HEK293 (cell line): ENCODE measurements at regions not wholly inside any gene's neighbourhood (a gene's known extent, or its start where the extent isn't known, plus 50 kb on each side); places are given as distances from the start of the nearest gene placed in this dataset.

Source experiments
- ZBTB17 ChIP-seq: fragments of 450-650 bp; formaldehyde crosslinking; IDR thresholded peaks from 2 replicates; pipeline ENCODE4 v1.5.1; 2016; ENCODE audit warnings: missing biosample characterization, missing genetic modification characterization
- ZBTB48 ChIP-seq: fragments of 450-650 bp; formaldehyde crosslinking; IDR thresholded peaks from 2 replicates; pipeline ENCODE4 v1.5.1; 2016; ENCODE audit warnings: missing biosample characterization, missing genetic modification characterization
- ZBTB8A ChIP-seq: fragments of 450-650 bp; formaldehyde crosslinking; IDR thresholded peaks from 2 replicates; pipeline ENCODE4 v1.5.1; 2016; ENCODE audit warnings: missing biosample characterization, missing genetic modification characterization
- ZNF558 ChIP-seq: fragments of 450-650 bp; formaldehyde crosslinking; IDR thresholded peaks from 2 replicates; pipeline ENCODE4 v1.5.1; 2016; ENCODE audit warnings: missing biosample characterization, missing genetic modification characterization
- ZSCAN23 ChIP-seq: fragments of 450-650 bp; formaldehyde crosslinking; IDR thresholded peaks from 2 replicates; pipeline ENCODE4 v1.5.1; 2016; ENCODE audit warnings: missing biosample characterization, missing genetic modification characterization
- ZSCAN30 ChIP-seq: fragments of 450-650 bp; IDR thresholded peaks from 2 replicates; pipeline ENCODE4 v1.5.1; 2018; ENCODE audit warnings: missing biosample characterization, mild to moderate bottlenecking, missing genetic modification characterization, moderate library complexity
- TF ChIP-seq, protein P1 (sequence below): fragments of 450-650 bp; formaldehyde crosslinking; IDR thresholded peaks from 2 replicates; pipeline ENCODE4 v1.5.1; 2016; ENCODE audit warnings: missing biosample characterization, missing genetic modification characterization
- TF ChIP-seq, protein P2 (sequence below): fragments of 450-650 bp; formaldehyde crosslinking; IDR thresholded peaks from 2 replicates; pipeline ENCODE4 v1.5.1; 2016; ENCODE audit warnings: missing biosample characterization, missing genetic modification characterization
- TF ChIP-seq, protein P3 (sequence below): fragments of 450-650 bp; formaldehyde crosslinking; IDR thresholded peaks from 2 replicates; pipeline ENCODE4 v1.5.1; 2017; ENCODE audit warnings: missing biosample characterization, missing genetic modification characterization
- TF ChIP-seq, protein P4 (sequence below): sonication (generic); formaldehyde crosslinking; IDR thresholded peaks from 2 replicates; pipeline ENCODE4 v1.8.1; 2022; ENCODE audit warnings: mild to moderate bottlenecking, moderate library complexity, missing genetic modification reagents
- TF ChIP-seq, protein P5 (sequence below): fragments of 450-650 bp; formaldehyde crosslinking; IDR thresholded peaks from 2 replicates; pipeline ENCODE4 v1.5.0; 2017; ENCODE audit warnings: missing biosample characterization, missing genetic modification characterization, borderline replicate concordance

DNA sequence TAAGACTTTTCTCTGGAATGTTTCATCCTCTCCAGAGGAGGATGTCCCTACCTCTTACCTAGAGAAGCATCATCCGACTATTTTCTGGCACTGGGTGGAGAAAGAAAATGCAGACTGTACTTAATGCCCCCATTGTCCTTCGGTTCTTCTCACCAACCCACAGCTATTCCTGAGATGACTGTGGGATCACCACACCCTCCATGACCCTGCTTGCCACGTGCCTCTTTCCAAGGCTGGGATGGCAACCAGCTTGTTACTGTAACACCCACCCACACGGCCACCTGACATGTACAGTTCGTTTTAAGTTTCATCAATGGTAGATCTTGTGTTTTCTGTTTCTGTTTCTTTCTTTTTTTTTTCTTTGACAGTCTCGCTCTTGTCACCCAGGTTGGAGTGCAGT lies 365.2 kb downstream of the FBXO15 start:
- TF ChIP-seq, protein P1, sequence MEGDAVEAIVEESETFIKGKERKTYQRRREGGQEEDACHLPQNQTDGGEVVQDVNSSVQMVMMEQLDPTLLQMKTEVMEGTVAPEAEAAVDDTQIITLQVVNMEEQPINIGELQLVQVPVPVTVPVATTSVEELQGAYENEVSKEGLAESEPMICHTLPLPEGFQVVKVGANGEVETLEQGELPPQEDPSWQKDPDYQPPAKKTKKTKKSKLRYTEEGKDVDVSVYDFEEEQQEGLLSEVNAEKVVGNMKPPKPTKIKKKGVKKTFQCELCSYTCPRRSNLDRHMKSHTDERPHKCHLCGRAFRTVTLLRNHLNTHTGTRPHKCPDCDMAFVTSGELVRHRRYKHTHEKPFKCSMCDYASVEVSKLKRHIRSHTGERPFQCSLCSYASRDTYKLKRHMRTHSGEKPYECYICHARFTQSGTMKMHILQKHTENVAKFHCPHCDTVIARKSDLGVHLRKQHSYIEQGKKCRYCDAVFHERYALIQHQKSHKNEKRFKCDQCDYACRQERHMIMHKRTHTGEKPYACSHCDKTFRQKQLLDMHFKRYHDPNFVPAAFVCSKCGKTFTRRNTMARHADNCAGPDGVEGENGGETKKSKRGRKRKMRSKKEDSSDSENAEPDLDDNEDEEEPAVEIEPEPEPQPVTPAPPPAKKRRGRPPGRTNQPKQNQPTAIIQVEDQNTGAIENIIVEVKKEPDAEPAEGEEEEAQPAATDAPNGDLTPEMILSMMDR = no peak
- TF ChIP-seq, protein P2, sequence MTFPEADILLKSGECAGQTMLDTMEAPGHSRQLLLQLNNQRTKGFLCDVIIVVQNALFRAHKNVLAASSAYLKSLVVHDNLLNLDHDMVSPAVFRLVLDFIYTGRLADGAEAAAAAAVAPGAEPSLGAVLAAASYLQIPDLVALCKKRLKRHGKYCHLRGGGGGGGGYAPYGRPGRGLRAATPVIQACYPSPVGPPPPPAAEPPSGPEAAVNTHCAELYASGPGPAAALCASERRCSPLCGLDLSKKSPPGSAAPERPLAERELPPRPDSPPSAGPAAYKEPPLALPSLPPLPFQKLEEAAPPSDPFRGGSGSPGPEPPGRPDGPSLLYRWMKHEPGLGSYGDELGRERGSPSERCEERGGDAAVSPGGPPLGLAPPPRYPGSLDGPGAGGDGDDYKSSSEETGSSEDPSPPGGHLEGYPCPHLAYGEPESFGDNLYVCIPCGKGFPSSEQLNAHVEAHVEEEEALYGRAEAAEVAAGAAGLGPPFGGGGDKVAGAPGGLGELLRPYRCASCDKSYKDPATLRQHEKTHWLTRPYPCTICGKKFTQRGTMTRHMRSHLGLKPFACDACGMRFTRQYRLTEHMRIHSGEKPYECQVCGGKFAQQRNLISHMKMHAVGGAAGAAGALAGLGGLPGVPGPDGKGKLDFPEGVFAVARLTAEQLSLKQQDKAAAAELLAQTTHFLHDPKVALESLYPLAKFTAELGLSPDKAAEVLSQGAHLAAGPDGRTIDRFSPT (tag by site-specific recombination) = no peak
- TF ChIP-seq ZBTB8A (tag by site-specific recombination) (no peak), ZSCAN23 (tag by site-specific recombination) (no peak), ZNF558 (tag by site-specific recombination) (no peak), ZBTB17 (no peak), ZSCAN30 (no peak), ZBTB48 (no peak)
- TF ChIP-seq, protein P3, sequence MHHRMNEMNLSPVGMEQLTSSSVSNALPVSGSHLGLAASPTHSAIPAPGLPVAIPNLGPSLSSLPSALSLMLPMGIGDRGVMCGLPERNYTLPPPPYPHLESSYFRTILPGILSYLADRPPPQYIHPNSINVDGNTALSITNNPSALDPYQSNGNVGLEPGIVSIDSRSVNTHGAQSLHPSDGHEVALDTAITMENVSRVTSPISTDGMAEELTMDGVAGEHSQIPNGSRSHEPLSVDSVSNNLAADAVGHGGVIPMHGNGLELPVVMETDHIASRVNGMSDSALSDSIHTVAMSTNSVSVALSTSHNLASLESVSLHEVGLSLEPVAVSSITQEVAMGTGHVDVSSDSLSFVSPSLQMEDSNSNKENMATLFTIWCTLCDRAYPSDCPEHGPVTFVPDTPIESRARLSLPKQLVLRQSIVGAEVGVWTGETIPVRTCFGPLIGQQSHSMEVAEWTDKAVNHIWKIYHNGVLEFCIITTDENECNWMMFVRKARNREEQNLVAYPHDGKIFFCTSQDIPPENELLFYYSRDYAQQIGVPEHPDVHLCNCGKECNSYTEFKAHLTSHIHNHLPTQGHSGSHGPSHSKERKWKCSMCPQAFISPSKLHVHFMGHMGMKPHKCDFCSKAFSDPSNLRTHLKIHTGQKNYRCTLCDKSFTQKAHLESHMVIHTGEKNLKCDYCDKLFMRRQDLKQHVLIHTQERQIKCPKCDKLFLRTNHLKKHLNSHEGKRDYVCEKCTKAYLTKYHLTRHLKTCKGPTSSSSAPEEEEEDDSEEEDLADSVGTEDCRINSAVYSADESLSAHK (tag by site-specific recombination) = no peak
- TF ChIP-seq, protein P4, sequence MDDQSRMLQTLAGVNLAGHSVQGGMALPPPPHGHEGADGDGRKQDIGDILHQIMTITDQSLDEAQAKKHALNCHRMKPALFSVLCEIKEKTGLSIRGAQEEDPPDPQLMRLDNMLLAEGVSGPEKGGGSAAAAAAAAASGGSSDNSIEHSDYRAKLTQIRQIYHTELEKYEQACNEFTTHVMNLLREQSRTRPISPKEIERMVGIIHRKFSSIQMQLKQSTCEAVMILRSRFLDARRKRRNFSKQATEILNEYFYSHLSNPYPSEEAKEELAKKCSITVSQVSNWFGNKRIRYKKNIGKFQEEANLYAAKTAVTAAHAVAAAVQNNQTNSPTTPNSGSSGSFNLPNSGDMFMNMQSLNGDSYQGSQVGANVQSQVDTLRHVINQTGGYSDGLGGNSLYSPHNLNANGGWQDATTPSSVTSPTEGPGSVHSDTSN = no peak
- TF ChIP-seq, protein P5, sequence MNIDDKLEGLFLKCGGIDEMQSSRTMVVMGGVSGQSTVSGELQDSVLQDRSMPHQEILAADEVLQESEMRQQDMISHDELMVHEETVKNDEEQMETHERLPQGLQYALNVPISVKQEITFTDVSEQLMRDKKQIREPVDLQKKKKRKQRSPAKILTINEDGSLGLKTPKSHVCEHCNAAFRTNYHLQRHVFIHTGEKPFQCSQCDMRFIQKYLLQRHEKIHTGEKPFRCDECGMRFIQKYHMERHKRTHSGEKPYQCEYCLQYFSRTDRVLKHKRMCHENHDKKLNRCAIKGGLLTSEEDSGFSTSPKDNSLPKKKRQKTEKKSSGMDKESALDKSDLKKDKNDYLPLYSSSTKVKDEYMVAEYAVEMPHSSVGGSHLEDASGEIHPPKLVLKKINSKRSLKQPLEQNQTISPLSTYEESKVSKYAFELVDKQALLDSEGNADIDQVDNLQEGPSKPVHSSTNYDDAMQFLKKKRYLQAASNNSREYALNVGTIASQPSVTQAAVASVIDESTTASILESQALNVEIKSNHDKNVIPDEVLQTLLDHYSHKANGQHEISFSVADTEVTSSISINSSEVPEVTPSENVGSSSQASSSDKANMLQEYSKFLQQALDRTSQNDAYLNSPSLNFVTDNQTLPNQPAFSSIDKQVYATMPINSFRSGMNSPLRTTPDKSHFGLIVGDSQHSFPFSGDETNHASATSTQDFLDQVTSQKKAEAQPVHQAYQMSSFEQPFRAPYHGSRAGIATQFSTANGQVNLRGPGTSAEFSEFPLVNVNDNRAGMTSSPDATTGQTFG = no peak
